Retinal pigment epithelial cell (primary cell): ENCODE measurements at regions not wholly inside any gene's neighbourhood (a gene's known extent, or its start where the extent isn't known, plus 50 kb on each side); places are given as distances from the start of the nearest gene placed in this dataset.

Source experiments
- DNase-seq: peaks from one replicate; pipeline ENCODE4 v3.0.0-alpha.2; 2010; ENCODE audit warnings: low read depth
- H3K4me3 ChIP-seq: 2 replicates; pipeline ENCODE4 v1.5.1; 2011; ENCODE audit warnings: mild to moderate bottlenecking, low read length, control low read depth, moderate library complexity
- CTCF ChIP-seq: conservative IDR thresholded peaks from 2 replicates; pipeline ENCODE4 v1.5.1; 2011; ENCODE audit warnings: low read depth, low read length, control low read depth, inconsistent platforms

- no peak for TF ChIP-seq CTCF
- DNase-seq: peak; percentile 28
Measured at GRCh38 chr16:9469512-9469911, 378.1 kb downstream of the HAPSTR1 start.

GRCh38 chr16:9476744-9477143 is 385.3 kb downstream of the HAPSTR1 start:
- DNase-seq: no peak
- no peak overlapping the region for H3K4me3 ChIP-seq
- TF ChIP-seq CTCF: no peak

More at GRCh38 chr16:9469512-9469911, 378.1 kb downstream of the HAPSTR1 start:
- H3K4me3 ChIP-seq: no peak overlapping the region

GRCh38 chr16:9479008-9479407 is 387.6 kb downstream of the HAPSTR1 start:
- peak; percentile 34 for TF ChIP-seq CTCF
- no peak for DNase-seq

GRCh38 chr16:9480503-9480902 is 389.1 kb downstream of the HAPSTR1 start:
- H3K4me3 ChIP-seq: no peak overlapping the region
- no peak for TF ChIP-seq CTCF

More at GRCh38 chr16:9479008-9479407, 387.6 kb downstream of the HAPSTR1 start:
- no peak overlapping the region for H3K4me3 ChIP-seq

GRCh38 chr16:9481747-9482730 is 390.6 kb downstream of the HAPSTR1 start:
- no peak for TF ChIP-seq CTCF
- no peak overlapping the region for H3K4me3 ChIP-seq
- no peak for DNase-seq

More at GRCh38 chr16:9480503-9480902, 389.1 kb downstream of the HAPSTR1 start:
- DNase-seq: no peak

GRCh38 chr16:9484426-9484825 is 393.0 kb downstream of the HAPSTR1 start:
- TF ChIP-seq CTCF: no peak
- no peak for DNase-seq
- H3K4me3 ChIP-seq: no peak overlapping the region

GRCh38 chr16:9484881-9485280 is 393.4 kb downstream of the HAPSTR1 start:
- no peak for TF ChIP-seq CTCF
- no peak for DNase-seq
- H3K4me3 ChIP-seq: no peak overlapping the region
